Retinal pigment epithelial cell (primary cell): ENCODE measurements at regions not wholly inside any gene's neighbourhood (a gene's known extent, or its start where the extent isn't known, plus 50 kb on each side); places are given as distances from the start of the nearest gene placed in this dataset.

Source experiments
- DNase-seq: peaks from one replicate; pipeline ENCODE4 v3.0.0-alpha.2; 2010; ENCODE audit warnings: low read depth
- H3K4me3 ChIP-seq: 2 replicates; pipeline ENCODE4 v1.5.1; 2011; ENCODE audit warnings: mild to moderate bottlenecking, low read length, control low read depth, moderate library complexity
- TF ChIP-seq, protein P1 (sequence below): conservative IDR thresholded peaks from 2 replicates; pipeline ENCODE4 v1.5.1; 2011; ENCODE audit warnings: low read depth, low read length, control low read depth, inconsistent platforms

DNA sequence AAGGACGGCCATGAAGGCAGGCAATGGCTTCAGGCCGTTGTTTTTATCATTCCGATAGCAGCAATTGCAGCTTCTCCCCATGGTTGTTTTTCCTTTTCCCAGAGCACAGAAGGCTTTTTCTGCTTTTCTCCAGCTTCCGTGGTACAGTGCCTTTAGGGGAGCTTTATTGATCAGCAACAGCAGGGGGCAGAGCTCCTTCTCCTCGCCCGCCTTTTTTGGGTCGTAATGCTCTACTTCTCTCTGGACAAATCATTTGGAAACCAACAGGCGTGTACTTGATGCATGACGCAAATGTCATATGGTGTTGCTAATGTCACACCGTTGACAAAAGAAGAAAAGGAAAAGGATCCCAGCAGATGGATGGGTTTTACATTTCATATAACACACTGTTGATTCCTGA is 79.7 kb upstream of the SNRK start:
- TF ChIP-seq, protein P1, sequence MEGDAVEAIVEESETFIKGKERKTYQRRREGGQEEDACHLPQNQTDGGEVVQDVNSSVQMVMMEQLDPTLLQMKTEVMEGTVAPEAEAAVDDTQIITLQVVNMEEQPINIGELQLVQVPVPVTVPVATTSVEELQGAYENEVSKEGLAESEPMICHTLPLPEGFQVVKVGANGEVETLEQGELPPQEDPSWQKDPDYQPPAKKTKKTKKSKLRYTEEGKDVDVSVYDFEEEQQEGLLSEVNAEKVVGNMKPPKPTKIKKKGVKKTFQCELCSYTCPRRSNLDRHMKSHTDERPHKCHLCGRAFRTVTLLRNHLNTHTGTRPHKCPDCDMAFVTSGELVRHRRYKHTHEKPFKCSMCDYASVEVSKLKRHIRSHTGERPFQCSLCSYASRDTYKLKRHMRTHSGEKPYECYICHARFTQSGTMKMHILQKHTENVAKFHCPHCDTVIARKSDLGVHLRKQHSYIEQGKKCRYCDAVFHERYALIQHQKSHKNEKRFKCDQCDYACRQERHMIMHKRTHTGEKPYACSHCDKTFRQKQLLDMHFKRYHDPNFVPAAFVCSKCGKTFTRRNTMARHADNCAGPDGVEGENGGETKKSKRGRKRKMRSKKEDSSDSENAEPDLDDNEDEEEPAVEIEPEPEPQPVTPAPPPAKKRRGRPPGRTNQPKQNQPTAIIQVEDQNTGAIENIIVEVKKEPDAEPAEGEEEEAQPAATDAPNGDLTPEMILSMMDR: no peak
- DNase-seq: no peak
- no peak overlapping the region for H3K4me3 ChIP-seq

DNA sequence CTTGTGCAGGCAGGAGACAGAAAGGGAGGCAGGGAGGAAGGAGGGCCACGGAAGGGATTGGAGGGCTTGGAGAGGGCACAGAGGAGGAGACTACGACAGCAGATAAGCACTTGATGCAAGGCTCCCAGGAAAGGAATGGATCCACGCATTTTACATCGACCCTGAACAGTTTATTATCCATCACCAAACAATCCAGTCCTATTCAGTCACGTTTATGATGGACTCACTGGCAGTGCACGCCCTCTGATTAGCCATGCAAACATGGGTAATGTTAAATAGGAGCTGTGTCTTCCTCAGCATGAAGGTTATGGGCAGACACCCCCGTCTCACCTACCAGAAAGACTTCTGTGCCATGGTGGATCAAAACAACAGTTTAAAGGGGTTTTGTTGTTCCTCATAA is 80.2 kb upstream of the SNRK start:
- no peak for DNase-seq
- TF ChIP-seq, protein P1: no peak
- H3K4me3 ChIP-seq: no peak overlapping the region

DNA sequence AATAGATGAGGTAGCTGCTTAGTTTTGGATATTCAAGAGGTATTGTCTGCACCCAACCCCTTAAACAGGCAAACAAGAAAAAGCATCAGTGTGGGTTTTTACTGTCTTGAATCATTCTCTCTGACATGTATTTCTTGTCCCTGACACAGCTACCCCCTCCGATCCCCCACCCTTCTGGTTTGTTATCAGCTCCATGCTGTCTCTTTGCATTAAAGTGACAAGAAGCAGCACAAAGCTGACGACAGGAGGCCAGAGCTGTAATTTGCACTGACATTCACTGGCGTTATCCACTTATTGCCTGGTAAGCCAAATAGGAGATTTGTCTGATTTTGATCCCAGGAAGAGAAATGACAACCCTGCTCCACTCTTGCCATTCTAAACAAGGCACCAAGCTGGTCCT is 83.3 kb upstream of the SNRK start:
- TF ChIP-seq, protein P1: no peak
- peak; percentile 40 for DNase-seq
- H3K4me3 ChIP-seq: no peak overlapping the region

DNA sequence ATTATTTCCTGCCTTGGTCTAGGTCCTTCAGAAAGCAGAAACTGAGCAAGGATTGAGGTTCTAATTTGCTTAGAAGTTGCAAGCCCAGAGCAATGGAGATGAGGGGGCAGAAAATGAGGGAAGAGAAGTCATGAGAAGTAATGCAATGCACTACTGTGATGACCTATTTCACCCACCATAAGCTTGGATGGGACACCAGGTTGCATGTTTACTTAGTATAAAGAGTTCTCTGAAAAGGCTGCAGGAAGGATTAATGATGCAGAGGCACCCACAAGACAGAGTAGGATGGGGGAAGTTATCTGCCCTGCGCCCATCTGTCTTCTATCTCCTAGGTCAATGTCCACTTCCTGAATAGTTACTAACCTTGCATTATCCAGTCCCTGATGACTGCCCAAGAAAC is 84.8 kb upstream of the SNRK start:
- TF ChIP-seq, protein P1: no peak
- no peak for DNase-seq

DNA sequence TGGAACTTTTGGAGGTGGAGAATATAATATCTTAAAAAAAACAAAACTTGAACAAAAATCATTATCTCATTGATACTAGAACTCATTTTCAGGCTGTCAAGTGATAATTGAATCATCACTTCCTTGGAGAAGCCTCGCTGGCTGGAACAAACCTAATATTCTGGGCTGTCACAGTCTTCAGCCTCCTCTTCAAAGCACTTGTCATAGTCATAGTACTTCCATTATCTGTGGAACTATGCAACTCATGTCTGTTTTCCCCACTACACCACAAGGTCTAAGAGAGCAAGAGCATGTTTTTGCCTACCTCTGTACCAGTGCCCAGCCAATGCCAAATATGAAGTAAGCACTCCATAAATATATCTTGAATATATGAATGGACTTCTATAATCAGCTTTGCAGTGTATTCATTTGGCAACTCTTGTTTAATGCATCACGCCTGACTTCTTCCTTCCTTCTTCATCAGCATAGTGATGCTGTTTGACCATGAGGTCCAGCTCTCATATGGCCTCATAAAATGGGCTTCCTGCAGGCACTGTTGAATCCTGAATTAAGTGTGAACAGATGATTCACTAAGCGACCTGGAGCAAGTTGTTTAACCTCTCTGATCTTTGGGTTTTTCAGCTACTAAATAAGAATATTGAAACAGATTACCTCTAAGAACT is 86.6 kb upstream of the SNRK start:
- no peak overlapping the region for H3K4me3 ChIP-seq
- TF ChIP-seq, protein P1: no peak
- DNase-seq: no peak

More for the DNA sequence above, 84.8 kb upstream of the SNRK start:
- H3K4me3 ChIP-seq: no peak overlapping the region

DNA sequence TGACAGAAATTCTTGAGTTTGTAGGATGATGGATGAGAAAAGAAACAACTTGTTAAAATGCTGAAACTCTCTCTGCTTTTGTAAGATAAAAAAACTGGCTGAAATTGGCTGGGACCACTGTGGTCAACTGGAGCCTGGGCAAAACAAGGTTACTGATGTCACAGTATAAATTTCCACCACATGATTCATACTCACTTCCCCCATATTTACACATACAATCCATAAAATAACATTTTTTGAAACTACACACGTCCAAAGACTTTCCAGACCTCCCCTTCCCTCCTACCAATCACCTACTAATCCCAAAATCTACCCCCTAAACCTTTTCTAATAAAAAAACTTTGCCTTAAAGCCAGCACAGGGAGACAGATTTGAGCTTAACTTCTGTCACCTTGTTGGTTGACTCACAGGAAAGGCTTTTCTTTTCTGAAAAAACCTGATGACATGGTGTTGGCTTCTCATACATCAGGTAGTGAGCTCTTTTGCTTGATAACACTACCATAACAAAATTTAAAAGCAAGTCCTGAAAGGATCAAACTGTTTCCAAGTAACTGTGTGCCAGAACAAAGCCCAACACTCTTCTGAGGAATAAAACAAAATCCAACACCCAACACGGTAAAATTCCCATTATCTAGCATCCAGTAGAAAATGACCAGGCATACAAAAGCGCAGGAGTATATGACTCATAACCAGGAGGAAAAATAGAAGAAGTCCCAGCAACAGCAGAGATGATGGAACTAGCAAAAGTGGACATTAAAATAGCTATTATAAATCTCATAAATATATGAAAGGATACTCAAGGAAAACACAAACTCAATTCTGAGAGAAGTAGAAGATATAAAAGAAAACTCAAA is 87.3 kb upstream of the SNRK start:
- TF ChIP-seq, protein P1: no peak
- H3K4me3 ChIP-seq: no peak overlapping the region
- DNase-seq: no peak

DNA sequence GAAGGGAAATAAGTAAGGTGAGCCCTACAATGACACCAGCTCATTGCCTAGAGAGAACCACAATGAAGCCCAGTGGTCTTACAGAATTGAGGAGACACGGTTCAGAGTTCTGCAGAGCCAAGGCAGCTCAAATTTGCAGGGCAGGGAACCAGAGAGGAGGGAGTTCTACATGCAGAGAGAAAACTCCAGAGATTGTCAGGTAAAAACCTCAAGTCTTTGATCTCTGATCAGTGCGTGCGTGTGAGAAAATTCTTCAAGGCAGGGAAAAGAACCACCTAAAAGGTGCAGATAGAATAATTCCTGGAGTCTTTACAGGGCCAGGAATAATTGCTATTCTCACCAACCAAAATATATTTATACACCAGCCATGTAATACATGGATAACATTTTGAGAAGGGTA is 88.0 kb upstream of the SNRK start:
- no peak for DNase-seq
- TF ChIP-seq, protein P1: no peak
- H3K4me3 ChIP-seq: no peak overlapping the region
